SKM-1 (cell line): ENCODE measurements at regions not wholly inside any gene's neighbourhood (a gene's known extent, or its start where the extent isn't known, plus 50 kb on each side); places are given as distances from the start of the nearest gene placed in this dataset.

Experiments
- DNase-seq: peaks from one replicate; lab custom pipeline; 2025; ENCODE audit not compliant: unreplicated experiment; lab: John Stamatoyannopoulos, UW

- no peak for DNase-seq
Observed at GRCh38 chr20:11328839-11329238, 588.9 kb upstream of the BTBD3 start.

DNA sequence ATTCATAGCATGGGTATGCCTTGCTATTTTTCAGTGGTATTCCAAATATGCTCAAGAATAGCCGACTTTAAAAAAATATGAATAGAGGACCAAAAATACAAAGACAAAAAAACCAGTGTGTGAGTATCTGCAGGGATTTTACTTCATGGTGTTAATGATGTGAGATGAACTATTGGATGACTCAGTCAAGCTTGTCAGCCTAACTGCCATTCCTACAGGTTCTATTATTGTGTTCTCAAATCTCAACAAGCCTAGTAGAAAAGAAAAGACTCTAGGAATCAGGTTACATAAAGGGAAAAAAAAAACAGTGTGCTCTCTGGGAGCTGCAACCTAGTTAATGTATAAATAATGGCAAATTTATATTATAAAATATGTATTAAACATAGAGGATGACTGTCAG is 588.4 kb upstream of the BTBD3 start:
- no peak for DNase-seq

- no peak for DNase-seq
Observed at GRCh38 chr20:11331096-11331495, 586.6 kb upstream of the BTBD3 start.

DNA sequence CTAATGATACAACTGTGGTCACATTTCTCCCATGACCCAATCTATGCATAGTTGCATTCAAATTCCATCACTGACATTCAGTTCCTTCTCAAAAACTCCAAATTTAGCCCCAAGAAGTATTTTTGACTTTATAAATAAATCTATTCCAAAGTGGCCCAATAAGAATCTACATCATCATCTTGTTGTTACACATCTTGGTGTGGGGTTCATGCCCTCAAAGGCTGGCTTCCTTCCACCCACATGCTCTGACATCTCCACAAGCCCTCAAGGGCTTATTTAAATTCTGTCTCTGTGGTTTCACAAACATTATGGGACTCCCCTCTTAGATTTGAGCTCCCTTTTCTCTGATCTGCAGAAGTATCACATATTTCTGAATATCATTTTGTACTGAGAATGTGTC is 585.3 kb upstream of the BTBD3 start:
- no peak for DNase-seq

DNA sequence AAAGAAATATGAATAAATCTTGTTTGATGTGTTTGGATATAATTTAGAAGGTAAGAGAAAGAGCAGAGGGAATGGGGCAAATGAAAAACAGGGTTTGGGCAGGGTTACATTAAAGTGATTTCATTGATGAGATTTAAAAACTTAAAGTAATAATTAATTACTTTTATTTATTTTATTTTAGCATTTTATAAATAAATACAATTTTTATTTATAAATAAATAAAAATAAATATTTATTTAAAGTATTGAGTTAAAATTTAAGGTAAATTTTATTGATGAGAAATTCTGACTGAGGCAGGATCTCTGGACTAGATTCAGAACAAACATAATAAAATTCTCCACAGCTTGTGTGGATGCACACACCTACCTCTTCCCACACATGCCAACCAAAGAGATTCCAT is 584.1 kb upstream of the BTBD3 start:
- no peak for DNase-seq

- DNase-seq, result no peak
Observed at GRCh38 chr20:11337361-11338130, 580.1 kb upstream of the BTBD3 start.

DNA sequence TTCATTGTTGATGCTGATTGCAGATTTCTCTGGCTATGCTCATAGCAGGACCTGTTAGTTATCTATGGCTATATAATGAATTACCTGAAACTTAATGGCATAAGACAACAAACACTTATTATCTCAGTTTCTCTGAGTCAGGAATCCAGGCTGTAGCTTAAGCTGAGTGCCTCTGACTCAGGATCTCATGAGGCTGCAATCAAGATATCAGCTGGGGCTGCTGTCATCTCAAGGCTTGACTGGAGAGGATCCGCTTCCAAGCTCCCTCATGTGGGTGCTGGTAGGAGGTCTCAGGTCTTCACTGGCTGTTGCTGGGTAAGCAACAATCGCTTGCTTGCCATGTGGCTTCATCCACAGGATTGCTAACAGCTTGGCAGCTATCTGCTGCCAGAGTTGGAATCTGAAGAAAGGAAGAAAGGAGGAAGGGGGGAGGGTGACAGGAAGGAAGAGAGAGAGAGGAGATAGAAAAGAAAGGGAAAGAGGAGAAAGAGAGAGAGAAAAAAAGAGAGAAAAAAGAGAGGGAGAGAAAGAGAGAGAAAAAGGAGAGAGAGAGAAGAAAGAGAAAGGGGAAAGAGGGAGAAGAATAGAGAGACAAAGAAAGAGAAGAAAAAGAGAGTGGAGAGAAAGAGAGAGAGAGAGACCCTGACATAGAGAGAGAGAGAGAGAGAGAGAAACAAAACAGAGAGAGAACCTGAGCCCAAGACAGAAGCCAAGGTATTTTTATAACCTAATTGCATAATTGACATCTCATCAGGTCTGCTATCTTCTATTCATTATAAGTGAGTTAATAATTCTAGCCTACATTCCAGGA is 579.0 kb upstream of the BTBD3 start:
- no peak for DNase-seq

- no peak for DNase-seq
Observed at GRCh38 chr20:11344939-11345338, 572.8 kb upstream of the BTBD3 start.

DNA sequence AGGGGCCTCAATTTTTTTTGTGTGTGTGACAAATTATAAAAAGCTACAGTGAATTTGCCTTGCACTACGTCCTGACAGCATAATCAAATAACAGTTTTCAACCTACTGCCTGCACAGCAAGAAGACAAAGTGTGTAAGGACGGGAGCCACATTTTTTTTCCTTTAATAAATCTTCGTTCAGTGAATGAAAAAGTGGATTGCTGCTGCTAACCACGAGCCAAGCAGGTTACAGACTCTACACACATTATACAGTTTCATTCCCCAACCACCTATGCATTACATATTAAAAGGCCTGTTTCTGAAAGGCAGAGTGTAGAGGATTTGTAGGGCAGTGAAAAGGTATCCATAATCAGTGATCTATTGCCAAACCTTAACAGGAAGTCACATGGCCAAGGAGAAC is 570.0 kb upstream of the BTBD3 start:
- no peak for DNase-seq

GRCh38 chr20:11350126-11351005 is 567.3 kb upstream of the BTBD3 start:
- DNase-seq, result no peak

DNA sequence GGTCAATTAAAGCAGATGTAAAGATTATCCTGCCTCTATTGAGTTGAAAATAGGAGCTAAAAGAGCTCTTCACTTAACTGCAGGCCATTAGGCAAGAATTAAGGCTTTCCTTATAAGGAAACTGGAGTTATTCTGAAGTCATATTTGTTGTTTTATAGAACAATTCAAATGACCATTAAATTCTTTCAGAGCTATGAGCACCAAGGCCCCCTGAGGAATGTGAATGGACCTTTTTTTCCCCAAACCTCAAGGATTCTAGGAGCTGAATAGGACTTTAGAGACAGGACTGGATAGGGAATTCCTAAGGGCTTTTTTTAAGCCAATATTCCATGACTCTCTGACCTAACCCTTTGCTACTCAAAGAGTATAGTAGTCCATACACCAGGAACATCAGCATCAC is 565.7 kb upstream of the BTBD3 start:
- DNase-seq, result no peak

- DNase-seq, result no peak
Observed at GRCh38 chr20:11354846-11355245, 562.8 kb upstream of the BTBD3 start.

DNA sequence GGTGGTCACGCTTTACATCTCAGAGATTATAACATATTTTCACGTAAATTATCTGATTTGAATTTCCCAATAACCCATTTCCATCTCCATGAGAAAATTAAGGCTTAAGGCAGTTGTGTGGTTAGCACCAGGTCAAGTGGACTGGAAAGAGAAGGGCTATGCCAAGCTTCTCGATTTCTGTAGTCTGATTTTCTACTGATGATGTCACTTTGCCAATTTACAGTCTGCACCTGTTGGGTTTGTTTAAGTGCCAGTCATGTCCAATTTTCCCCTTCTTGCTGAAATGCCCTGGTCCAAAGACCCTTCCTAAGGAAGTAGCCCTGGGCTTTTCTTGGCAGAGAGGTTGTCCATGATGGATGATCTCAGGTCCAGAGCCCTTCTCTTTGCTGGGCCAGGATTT is 562.3 kb upstream of the BTBD3 start:
- DNase-seq, result no peak

DNA sequence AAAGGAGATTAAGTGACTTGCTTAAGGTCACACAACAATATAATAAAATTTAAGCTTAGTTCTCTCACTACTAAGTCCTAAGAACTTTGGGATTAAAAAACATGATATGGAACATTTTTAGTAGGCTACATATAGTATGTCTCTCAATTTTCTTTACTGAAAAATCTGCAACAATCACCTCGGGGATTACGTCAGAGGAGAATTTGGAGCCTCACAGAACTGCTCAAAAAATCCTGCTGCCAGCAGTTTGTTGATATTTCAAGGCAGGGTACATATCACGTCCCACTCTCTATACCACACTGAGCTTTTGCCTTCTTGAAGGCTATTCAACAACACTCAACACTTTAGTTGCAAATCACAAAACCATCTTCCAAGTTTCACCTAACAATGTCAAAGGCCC is 561.6 kb upstream of the BTBD3 start:
- DNase-seq, result no peak

DNA sequence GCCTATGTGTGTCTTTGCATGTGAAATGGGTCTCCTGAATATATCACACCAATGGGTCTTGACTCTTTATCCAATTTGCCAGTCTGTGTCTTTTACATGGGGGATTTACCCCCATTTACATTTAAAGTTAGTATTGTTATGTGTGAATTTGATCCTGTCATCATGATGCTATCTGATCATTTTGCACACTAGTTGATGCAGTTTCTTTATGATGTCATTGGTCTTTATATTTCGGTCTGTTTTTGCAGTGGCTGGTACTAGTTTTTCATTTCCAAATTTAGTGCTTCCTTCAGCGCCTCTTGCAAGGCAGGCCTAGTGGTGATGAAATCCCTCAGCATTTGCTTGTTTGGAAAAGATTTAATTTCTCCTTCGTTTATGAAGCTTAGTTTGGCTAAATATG is 555.2 kb upstream of the BTBD3 start:
- no peak for DNase-seq

DNA sequence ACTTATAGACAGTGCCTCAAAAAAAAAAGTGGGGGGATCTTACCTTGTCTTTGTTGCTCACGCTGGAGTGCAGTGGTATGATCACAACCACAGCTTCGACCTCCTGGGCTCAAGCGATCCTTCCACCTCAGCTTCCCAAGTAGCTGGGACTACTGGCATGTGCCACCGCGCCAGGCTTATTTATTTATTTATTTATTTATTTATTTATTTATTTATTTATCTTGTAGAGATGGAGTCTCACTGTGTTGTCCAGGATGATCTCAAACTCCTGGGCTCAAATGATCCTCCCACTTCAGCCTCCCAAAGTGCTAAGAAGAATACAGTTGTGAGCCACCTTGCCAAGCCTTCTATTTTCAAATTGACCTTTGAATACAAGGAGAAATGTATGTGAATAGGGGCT is 553.0 kb upstream of the BTBD3 start:
- no peak for DNase-seq

- no peak for DNase-seq
Observed at GRCh38 chr20:11366660-11367059, 551.0 kb upstream of the BTBD3 start.

GRCh38 chr20:11368499-11368898 is 549.2 kb upstream of the BTBD3 start:
- DNase-seq, result no peak

DNA sequence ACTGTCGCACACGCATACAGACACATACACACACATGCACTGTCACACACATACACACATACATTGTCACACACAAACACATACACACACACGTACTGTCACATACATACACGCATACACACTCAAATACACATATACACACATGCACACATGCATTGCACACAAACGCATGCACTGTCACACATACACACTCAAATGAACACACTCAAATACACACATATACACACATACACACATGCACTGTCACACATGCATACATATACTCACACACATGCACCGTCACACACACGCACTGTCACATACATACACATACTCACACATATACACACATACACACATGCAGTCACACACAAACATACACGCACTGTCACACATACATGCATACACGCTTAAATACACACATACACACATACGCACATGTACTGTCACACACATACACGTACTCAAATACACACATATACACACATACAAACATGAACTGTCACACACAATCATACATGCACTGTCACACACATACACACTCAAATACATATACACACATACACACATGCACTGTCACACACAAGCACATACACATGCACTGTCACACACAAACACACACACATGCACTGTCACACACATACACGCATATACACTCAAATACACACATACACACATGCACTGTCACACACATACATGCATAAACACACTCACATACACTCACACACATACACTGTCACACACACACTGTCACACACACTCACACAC is 548.6 kb upstream of the BTBD3 start:
- DNase-seq, result no peak

DNA sequence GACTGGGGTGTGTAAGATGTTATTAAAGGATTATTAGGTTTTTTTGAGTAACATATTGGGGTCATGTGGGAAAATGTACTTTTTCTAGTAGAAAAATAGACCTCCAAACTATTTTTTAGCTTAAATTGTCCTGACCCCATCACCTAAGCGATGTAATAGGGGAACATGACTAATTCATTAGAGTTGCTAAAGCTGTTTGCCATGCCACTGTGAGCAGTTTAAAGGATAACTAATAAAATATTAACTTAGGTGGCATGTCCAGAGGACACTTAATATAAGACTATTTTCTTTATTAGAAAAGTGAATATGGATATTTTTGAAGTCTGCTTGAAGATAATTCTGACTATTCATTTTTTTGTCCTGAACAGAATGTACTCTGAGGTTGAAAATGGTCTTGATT is 545.9 kb upstream of the BTBD3 start:
- no peak for DNase-seq
